GM04504 (cell line): ENCODE measurements at regions not wholly inside any gene's neighbourhood (a gene's known extent, or its start where the extent isn't known, plus 50 kb on each side); places are given as distances from the start of the nearest gene placed in this dataset.
"Not testable (repeated sequence)": the region's sequence is repeated elsewhere in the genome, so short reads cannot be mapped to it uniquely, and the experiment has no call there.

Experiments used
- DNase-seq: peaks from one replicate; pipeline ENCODE4 v3.0.0-alpha.2; 2012; ENCODE audit warnings: low read depth

- DNase-seq, result no peak
Measured at GRCh38 chr4:38469410-38469809, 194.6 kb upstream of the KLF3 start.

- no peak for DNase-seq
Measured at GRCh38 chr4:38470735-38471262, 193.2 kb upstream of the KLF3 start.

GRCh38 chr4:38482696-38483095 lies 181.3 kb upstream of the KLF3 start:
- no peak for DNase-seq

- not testable (repeated sequence) for DNase-seq
Measured at GRCh38 chr4:38483628-38484027, 180.4 kb upstream of the KLF3 start.

GRCh38 chr4:38489011-38489861 lies 174.8 kb upstream of the KLF3 start:
- no peak for DNase-seq

- DNase-seq, result no peak
Measured at GRCh38 chr4:38489924-38490639, 173.9 kb upstream of the KLF3 start.

- no peak for DNase-seq
Measured at GRCh38 chr4:38490753-38491446, 173.1 kb upstream of the KLF3 start.

GRCh38 chr4:38491854-38492478 lies 172.0 kb upstream of the KLF3 start:
- DNase-seq, result no peak

- no peak for DNase-seq
Measured at GRCh38 chr4:38493066-38493465, 170.9 kb upstream of the KLF3 start.

GRCh38 chr4:38495446-38495845 lies 168.6 kb upstream of the KLF3 start:
- no peak for DNase-seq

- no peak for DNase-seq
Measured at GRCh38 chr4:38497121-38497520, 166.9 kb upstream of the KLF3 start.

GRCh38 chr4:38499101-38499500 lies 164.9 kb upstream of the KLF3 start:
- DNase-seq, result no peak

GRCh38 chr4:38500433-38500832 lies 163.6 kb upstream of the KLF3 start:
- no peak for DNase-seq

- no peak for DNase-seq
Measured at GRCh38 chr4:38501698-38502097, 162.3 kb upstream of the KLF3 start.

- DNase-seq, result no peak
Measured at GRCh38 chr4:38503689-38504395, 160.2 kb upstream of the KLF3 start.

GRCh38 chr4:38504396-38504715 lies 159.6 kb upstream of the KLF3 start:
- DNase-seq, result no peak

- DNase-seq, result no peak
Measured at GRCh38 chr4:38509551-38509950, 154.4 kb upstream of the KLF3 start.

GRCh38 chr4:38510201-38510600 lies 153.8 kb upstream of the KLF3 start:
- DNase-seq, result no peak

- DNase-seq, result no peak
Measured at GRCh38 chr4:38511702-38512101, 152.3 kb upstream of the KLF3 start.

GRCh38 chr4:38512840-38513239 lies 151.2 kb upstream of the KLF3 start:
- DNase-seq, result no peak

- DNase-seq, result no peak
Measured at GRCh38 chr4:38514465-38515146, 149.4 kb upstream of the KLF3 start.
